NCI-H1105 (cell line): ENCODE measurements at regions not wholly inside any gene's neighbourhood (a gene's known extent, or its start where the extent isn't known, plus 50 kb on each side); places are given as distances from the start of the nearest gene placed in this dataset.

Experiments
- DNase-seq: peaks from one replicate; lab custom pipeline; 2025; lab: John Stamatoyannopoulos, UW

GRCh38 chr12:13841358-13841757 lies 140.0 kb downstream of the GRIN2B start:
- no peak for DNase-seq

DNA sequence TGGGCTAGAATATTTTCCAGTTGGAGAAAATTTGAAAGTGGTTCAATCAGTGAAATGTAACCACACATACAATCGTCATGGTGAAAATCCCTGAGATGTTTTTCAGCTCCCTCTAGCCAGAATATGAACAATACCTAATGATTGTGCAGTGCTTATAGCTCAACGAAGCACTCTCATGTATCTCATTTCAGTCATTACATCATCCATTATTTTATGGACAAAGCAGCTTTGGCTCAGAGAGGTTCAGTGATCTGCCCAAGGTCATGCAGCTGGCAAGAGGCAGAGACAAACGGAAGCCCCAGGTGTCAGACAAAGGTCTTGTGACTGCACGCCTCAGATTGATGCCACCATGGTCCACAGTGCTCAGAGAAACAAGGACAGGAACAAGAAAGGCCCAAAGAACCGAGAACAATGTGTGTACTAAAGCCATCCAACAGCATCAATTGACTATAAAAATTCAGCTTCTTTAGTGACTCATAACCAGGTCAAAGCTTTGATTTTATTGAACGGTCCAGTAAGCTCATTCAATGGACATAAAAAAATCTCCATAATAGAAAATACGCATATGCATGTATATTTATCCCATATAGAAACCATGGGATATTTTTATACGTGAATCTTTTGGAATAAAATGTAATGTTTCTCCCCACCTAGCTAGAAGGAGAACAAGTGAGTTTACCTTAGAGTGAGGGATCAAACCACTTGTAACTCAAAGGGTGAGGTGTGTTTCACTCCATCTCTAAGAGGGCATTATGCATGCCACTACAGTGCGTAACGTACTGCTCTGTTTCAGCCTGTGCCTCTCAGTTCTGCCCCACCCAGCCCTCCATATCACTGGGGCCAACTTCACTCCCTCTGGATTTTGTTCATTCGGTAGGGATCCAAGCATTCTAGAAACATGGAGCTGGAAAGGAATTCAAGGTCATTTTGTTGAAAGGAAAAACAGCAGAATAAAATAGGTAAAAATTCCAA lies 141.8 kb downstream of the GRIN2B start:
- DNase-seq, result no peak

- DNase-seq, result no peak
Measured at GRCh38 chr12:13836099-13836498, 145.3 kb downstream of the GRIN2B start.

- DNase-seq, result no peak
Measured at GRCh38 chr12:13835652-13836051, 145.8 kb downstream of the GRIN2B start.

DNA sequence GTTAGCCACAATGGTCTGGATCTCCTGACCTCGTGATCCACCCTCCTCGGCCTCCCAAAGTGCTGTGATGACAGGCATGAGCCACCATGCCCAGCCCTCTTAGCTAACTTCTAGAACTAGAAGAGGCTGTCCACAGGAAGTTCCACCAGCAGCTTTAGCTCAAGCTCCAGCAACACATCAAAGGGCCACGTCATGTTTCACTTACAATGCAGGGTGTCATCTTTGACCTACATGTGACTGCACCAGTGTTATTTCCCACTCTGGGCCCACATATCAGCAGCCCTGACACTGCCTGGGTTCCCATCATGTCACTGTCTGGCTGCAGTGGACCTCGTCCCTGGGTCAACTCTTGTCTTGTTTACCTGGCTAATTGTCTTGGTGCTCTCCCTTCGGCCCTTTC lies 147.2 kb downstream of the GRIN2B start:
- no peak for DNase-seq

- no peak for DNase-seq
Measured at GRCh38 chr12:13817131-13817530, 164.3 kb downstream of the GRIN2B start.

DNA sequence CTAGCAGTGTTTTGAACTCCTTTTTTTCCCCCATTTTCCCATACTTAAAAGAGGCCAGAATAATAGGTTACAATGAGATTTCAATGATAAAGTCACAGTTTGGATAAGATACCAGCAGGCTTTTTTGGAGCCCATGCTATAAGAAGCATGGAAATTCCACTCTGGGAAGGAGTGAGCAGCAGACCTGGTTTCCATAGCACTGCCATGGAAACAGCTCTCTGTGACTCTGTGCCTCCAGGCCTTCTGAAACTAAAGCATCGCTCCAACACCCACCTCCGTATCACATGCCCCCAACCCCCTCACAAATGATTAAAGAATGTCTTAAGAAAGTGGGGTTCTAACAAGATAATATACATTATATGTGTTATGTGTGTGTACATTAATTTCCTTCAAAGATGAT lies 165.0 kb downstream of the GRIN2B start:
- peak; percentile 17 for DNase-seq

GRCh38 chr12:13812168-13812567 lies 169.2 kb downstream of the GRIN2B start:
- no peak for DNase-seq

DNA sequence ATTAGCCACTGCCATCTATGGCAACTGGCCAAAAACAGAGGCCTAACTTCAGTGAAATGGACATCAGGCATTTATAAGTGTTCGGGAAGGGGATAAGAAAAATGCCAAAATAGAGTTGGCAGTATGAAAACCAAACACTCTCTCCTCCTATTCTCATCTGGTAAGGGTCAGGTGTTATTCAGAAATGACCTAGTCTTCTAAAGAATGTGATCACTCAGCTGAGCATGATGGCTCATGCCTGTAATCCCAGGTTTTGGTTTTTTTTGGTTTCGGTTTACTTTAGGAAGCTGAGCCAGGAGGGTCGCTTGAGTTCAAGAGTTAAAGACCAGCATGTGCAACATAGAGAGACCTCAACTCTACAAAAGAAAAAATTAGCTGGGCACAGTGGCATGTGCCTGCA lies 170.3 kb downstream of the GRIN2B start:
- DNase-seq, result no peak

DNA sequence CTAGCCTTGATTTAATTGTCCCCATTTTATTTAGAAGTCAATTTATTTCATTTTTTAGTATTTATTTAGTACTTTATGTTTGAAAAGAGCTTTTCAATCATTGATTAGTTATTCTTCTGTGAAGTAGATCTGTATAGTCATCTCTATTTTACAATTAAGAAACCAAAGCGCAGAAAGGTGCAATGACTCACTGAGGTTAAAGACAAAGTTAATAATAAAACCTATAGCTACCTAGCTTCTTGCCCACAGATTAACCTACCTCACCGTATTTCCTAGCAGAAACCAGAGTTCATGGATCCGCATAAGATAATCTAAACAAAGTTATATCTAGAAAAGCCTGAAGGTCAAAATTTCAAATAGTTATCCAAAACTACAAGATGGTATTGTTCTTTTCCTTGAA lies 176.4 kb downstream of the GRIN2B start:
- no peak for DNase-seq

GRCh38 chr12:13801543-13801942 lies 179.9 kb downstream of the GRIN2B start:
- no peak for DNase-seq

GRCh38 chr12:13799574-13799973 lies 181.8 kb downstream of the GRIN2B start:
- DNase-seq, result no peak

GRCh38 chr12:13798162-13798561 lies 183.2 kb downstream of the GRIN2B start:
- DNase-seq, result no peak

- no peak for DNase-seq
Measured at GRCh38 chr12:13794706-13795105, 186.7 kb downstream of the GRIN2B start.

GRCh38 chr12:13790317-13790716 lies 191.1 kb downstream of the GRIN2B start:
- no peak for DNase-seq

DNA sequence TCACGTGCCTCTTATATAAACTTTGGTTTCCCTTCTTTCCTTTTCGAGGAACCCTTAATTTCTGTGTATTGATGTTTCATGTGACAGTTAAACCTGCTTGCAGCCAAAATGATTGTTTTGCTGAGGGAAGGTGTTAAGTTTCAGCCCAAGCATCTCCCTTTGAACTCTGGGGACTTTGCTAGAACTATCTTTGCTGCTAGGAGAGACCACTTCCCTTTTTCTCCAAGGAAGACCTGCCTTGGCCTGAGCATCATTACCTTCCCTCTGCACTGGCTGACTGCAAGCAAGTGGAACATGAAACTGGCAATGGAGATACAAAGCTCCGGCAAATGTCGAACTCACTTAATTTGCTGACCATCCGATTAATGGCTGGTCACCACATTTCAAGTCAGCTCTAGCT lies 192.8 kb downstream of the GRIN2B start:
- DNase-seq, result no peak

- DNase-seq, result no peak
Measured at GRCh38 chr12:13786646-13787045, 194.8 kb downstream of the GRIN2B start.

DNA sequence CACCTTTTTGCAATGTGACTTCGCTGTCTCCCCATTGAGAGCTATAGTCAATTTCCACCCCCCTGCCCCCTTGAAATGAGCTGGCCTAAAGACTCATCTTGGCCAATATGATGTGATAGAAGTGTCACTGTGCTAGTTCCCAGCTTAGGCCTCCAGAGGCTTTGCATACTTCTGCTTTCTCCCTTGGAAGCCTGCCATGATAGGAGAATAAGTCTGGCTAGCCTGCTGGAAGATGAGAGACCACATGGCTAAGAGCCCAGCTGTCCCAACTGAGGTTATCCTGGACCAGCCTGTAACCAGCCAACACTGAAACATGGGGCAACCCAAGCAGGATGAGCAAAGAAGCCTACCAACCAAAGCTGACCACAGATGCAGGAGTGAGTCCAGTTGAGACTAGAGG lies 196.9 kb downstream of the GRIN2B start:
- no peak for DNase-seq

DNA sequence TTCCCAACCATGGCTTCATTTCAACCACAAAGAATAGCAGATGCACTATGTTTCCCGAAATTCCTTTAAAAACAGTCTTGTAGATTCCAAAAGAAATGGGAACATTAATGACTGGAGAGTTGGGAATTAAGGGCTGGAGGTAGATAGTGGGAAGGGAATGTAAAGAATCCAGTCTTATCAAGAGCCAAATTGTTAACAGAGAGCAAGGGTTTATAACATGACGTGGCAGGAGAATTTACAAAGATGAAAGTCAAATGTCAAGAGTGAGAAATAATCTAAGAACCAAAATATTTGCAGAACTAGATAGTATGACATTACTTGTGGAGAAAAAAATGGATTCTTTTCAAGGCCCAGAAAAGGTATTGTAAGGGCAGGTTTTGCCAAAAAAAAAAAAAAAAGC lies 200.9 kb downstream of the GRIN2B start:
- no peak for DNase-seq

DNA sequence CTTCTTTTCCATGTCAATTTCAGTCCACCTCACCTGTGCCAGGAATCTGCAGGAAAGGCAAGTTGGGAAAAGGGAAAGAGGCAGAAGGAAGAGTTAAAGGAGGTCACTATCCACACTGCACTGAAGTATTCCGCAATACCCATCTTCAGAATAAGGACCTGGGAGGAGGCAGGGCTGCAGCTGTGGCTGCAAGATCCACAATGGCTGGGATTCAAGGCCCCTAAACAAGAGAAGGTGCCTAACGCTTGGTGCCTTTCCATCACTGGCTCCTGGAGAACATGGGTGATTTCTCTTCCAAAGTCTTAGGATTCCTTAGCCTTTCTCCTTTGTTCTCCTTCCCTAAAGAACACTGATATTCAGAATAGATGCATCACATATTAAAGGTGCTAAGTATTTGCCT lies 204.0 kb downstream of the GRIN2B start:
- no peak for DNase-seq

GRCh38 chr12:13772264-13772663 lies 209.1 kb downstream of the GRIN2B start:
- no peak for DNase-seq

- no peak for DNase-seq
Measured at GRCh38 chr12:13770576-13770975, 210.8 kb downstream of the GRIN2B start.

- no peak for DNase-seq
Measured at GRCh38 chr12:13769966-13770365, 211.4 kb downstream of the GRIN2B start.

DNA sequence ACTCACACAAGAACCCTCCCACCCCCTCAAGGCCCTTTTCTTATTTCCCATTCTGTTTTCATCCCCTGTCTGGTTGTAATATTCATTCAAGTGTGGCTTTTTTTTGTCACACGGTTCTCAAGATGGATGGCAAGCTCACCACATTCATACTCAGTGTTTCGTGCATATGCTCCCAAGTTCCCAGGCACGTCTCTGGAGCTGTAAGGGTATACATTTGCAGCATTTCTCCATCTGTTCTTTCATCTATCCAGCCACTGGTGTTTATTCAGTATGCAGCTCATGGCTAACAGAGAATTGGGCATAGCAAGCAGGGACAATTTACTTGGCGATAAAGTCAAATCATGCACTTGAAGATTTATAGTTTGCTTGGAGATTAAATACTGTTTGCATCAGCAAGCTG lies 212.1 kb downstream of the GRIN2B start:
- no peak for DNase-seq
